ENCODE measurements at regions not wholly inside any gene's neighbourhood (a gene's known extent, or its start where the extent isn't known, plus 50 kb on each side); places are given as distances from the start of the nearest gene placed in this dataset.

DNA sequence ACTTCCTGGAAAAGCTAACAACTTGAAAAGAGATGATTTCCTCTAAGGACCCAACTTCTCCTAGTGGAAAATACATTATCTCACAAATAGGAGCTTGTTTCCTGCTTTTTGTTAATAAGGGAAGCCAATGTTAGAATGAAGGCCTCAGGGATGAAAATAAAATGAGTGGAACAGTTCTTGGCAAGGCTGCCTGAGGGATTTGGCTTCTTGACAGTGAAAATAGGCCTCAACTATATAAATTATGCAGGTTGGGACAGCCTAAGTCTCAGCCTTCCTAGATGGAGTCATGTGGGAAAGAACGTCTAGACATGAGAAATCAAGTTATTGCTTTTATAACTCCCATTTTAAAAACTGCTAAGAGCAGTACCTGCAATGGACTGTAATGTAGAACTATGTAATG is 92.8 kb upstream of the FIBIN start (continued):
- TF ChIP-seq, protein P1, sequence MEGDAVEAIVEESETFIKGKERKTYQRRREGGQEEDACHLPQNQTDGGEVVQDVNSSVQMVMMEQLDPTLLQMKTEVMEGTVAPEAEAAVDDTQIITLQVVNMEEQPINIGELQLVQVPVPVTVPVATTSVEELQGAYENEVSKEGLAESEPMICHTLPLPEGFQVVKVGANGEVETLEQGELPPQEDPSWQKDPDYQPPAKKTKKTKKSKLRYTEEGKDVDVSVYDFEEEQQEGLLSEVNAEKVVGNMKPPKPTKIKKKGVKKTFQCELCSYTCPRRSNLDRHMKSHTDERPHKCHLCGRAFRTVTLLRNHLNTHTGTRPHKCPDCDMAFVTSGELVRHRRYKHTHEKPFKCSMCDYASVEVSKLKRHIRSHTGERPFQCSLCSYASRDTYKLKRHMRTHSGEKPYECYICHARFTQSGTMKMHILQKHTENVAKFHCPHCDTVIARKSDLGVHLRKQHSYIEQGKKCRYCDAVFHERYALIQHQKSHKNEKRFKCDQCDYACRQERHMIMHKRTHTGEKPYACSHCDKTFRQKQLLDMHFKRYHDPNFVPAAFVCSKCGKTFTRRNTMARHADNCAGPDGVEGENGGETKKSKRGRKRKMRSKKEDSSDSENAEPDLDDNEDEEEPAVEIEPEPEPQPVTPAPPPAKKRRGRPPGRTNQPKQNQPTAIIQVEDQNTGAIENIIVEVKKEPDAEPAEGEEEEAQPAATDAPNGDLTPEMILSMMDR (IDR thresholded peaks at IDR 0.05 in 2 of 3, conservative IDR thresholded peaks at IDR 0.05 in 1 of 3; ENCODE audit: borderline replicate concordance in 1 of 3, insufficient read depth in 1 of 3, low read depth in 2 of 3, low read length in 2 of 3): no peak
- TF ChIP-seq, protein P2, sequence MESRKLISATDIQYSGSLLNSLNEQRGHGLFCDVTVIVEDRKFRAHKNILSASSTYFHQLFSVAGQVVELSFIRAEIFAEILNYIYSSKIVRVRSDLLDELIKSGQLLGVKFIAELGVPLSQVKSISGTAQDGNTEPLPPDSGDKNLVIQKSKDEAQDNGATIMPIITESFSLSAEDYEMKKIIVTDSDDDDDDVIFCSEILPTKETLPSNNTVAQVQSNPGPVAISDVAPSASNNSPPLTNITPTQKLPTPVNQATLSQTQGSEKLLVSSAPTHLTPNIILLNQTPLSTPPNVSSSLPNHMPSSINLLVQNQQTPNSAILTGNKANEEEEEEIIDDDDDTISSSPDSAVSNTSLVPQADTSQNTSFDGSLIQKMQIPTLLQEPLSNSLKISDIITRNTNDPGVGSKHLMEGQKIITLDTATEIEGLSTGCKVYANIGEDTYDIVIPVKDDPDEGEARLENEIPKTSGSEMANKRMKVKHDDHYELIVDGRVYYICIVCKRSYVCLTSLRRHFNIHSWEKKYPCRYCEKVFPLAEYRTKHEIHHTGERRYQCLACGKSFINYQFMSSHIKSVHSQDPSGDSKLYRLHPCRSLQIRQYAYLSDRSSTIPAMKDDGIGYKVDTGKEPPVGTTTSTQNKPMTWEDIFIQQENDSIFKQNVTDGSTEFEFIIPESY (IDR thresholded peaks at IDR 0.05; ENCODE audit: extremely low read depth, insufficient replicate concordance, low read length): no peak
- TF ChIP-seq, protein P3, sequence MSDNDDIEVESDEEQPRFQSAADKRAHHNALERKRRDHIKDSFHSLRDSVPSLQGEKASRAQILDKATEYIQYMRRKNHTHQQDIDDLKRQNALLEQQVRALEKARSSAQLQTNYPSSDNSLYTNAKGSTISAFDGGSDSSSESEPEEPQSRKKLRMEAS (IDR thresholded peaks at IDR 0.05): no peak
- no peak for TF ChIP-seq RAD21 (IDR thresholded peaks at IDR 0.05; ENCODE audit: low read depth)

DNA sequence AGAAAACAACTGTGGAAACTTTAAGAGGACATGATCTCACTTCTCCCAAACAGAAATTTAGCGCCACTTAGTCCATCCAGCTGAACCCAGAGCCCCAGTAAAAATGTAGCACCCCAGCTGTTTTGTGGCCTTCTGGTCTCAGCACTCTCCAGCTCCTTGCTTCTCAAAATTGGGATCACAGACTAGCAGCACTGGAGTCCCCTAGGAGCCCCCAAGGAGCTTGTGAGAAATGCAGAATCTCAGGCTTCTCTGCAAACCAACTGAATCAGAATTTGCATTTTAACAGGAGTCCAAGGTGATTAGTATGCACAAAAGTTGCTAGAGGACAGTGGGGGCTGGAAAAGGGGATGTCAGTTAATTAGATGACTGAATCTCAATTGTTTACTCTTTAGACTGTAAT is 89.8 kb upstream of the FIBIN start:
- intact Hi-C loops (cut with micrococcal nuclease): no loop called here
- H3K4me3 ChIP-seq (replicated peaks in 1 of 2; ENCODE audit: low read depth in 1 of 2, low read length in 2 of 2): no peak overlapping the region
- ATAC-seq (no peak), DNase-seq (ENCODE audit: low read depth, low spot score) (no peak)
- BruUV-seq (replicated peaks): no TSS peak
- H3K9me3 ChIP-seq (ENCODE audit: control insufficient read depth in 1 of 2, insufficient read depth in 1 of 2, low read depth in 1 of 2, low read length in 2 of 2): peaks cover 0 to 4% of the 10 kb centered on the region in 2 experiments; a peak in 2 of 4 replicates
- H3K27me3 ChIP-seq (ENCODE audit: insufficient read depth, low read length): no peaks in the 10 kb centered on the region
- H3K27ac ChIP-seq (ENCODE audit: low read depth, low read length): no peak overlapping the region
- ChIA-PET CTCF (no interaction called here), POLR2A (no interaction called here), RAD21 (ENCODE audit: low non-redundant PET in 1 of 2, low total read pairs in 2 of 2, uncharacterized antibody in 2 of 2, unreplicated experiment in 2 of 2) (no interaction called here)
- no peaks in the 10 kb centered on the region for H3K36me3 ChIP-seq (ENCODE audit: control insufficient read depth in 1 of 2, insufficient read depth in 2 of 2, low read length in 2 of 2)
- no peaks in the 10 kb centered on the region for H3K4me1 ChIP-seq (ENCODE audit: control insufficient read depth in 1 of 2, insufficient read depth in 2 of 2, low read length in 2 of 2)
- H3K9ac ChIP-seq (ENCODE audit: low read length): no peak overlapping the region
- no peak overlapping the region for H3K4me2 ChIP-seq (ENCODE audit: low read length)
- H4K20me1 ChIP-seq (ENCODE audit: insufficient read depth): no peaks in the 10 kb centered on the region
- no peaks in the 10 kb centered on the region for H3K9me2 ChIP-seq (ENCODE audit: insufficient read depth)
- no peaks in the 10 kb centered on the region for H3K79me2 ChIP-seq (ENCODE audit: insufficient read depth, low read length)
- no peak overlapping the region for H2AFZ ChIP-seq (ENCODE audit: low read depth, low read length, poor library complexity, severe bottlenecking)
- no peak for TF ChIP-seq EZH2phosphoT487 (IDR thresholded peaks at IDR 0.05; ENCODE audit: borderline replicate concordance)
- no peak for TF ChIP-seq POLR2AphosphoS5 (IDR thresholded peaks at IDR 0.05; ENCODE audit: low read depth, low read length)
- TF ChIP-seq, protein P1 (IDR thresholded peaks at IDR 0.05 in 2 of 3, conservative IDR thresholded peaks at IDR 0.05 in 1 of 3; ENCODE audit: borderline replicate concordance in 1 of 3, insufficient read depth in 1 of 3, low read depth in 2 of 3, low read length in 2 of 3): no peak
- TF ChIP-seq CEBPB (IDR thresholded peaks at IDR 0.05; ENCODE audit: low read depth): no peak
- TF ChIP-seq EZH2 (IDR thresholded peaks at IDR 0.05): no peak
- no peak for TF ChIP-seq TCF7L2 (IDR thresholded peaks at IDR 0.05; ENCODE audit: borderline replicate concordance, extremely low read depth, insufficient read depth, insufficient read length)
- TF ChIP-seq JUND (IDR thresholded peaks at IDR 0.05): no peak
- TF ChIP-seq, protein P4, sequence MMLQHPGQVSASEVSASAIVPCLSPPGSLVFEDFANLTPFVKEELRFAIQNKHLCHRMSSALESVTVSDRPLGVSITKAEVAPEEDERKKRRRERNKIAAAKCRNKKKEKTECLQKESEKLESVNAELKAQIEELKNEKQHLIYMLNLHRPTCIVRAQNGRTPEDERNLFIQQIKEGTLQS (IDR thresholded peaks at IDR 0.05): no peak
- TF ChIP-seq YY1 (IDR thresholded peaks at IDR 0.05; ENCODE audit: extremely low read depth, insufficient replicate concordance, low read depth, low read length): no peak
- TF ChIP-seq SIN3A (IDR thresholded peaks at IDR 0.05; ENCODE audit: low read depth): no peak
- no peak for TF ChIP-seq ZFX (IDR thresholded peaks at IDR 0.05)

Measured in HCT116 (cell line).